ENCODE measurements at regions not wholly inside any gene's neighbourhood (a gene's known extent, or its start where the extent isn't known, plus 50 kb on each side); places are given as distances from the start of the nearest gene placed in this dataset.
"Not testable (repeated sequence)": the region's sequence is repeated elsewhere in the genome, so short reads cannot be mapped to it uniquely, and the experiment has no call there.

- TF ChIP-seq CTCF (conservative IDR thresholded peaks at IDR 0.05; ENCODE audit: low read depth, low read length) = no peak
- DNase-seq (ENCODE audit: low read depth) = no peak
- no peak overlapping the region for H3K4me3 ChIP-seq (ENCODE audit: low read depth, low read length)
Measured at GRCh38 chrX:65127842-65128241, 151.6 kb upstream of the ZC4H2 start.

DNA sequence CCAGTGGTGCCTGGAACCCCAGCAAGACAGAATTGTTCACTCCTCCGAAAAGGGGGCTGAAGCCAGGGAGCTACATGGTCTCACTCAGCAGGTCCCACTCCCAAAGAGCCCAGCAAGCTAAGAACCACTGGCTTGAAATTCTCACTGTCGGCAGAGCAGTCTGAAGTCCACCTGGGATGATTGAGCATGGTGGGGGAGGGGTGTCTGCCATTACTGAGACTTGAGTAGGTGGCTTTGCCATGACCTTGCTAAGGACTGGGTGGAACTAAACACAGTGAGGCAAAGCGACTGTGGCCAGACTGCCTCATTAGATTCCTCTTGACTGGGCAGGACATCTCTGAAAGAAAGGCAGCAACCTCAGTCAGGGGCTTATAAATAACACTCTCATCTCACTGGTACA is 122.6 kb upstream of the ZC4H2 start:
- no peak overlapping the region for H3K4me3 ChIP-seq (ENCODE audit: low read depth, low read length)
- DNase-seq (ENCODE audit: low read depth) = no peak
- TF ChIP-seq CTCF (conservative IDR thresholded peaks at IDR 0.05; ENCODE audit: low read depth, low read length) = no peak

- no peak for DNase-seq (ENCODE audit: low read depth)
- TF ChIP-seq CTCF (conservative IDR thresholded peaks at IDR 0.05; ENCODE audit: low read depth, low read length) = no peak
- no peak overlapping the region for H3K4me3 ChIP-seq (ENCODE audit: low read depth, low read length)
Measured at GRCh38 chrX:65093658-65094057, 117.4 kb upstream of the ZC4H2 start.

GRCh38 chrX:65073233-65073632 is 97.0 kb upstream of the ZC4H2 start:
- H3K4me3 ChIP-seq (ENCODE audit: low read depth, low read length) = no peak overlapping the region
- no peak for TF ChIP-seq CTCF (conservative IDR thresholded peaks at IDR 0.05; ENCODE audit: low read depth, low read length)
- DNase-seq (ENCODE audit: low read depth) = no peak

GRCh38 chrX:65072590-65072989 is 96.3 kb upstream of the ZC4H2 start:
- DNase-seq (ENCODE audit: low read depth) = no peak
- no peak overlapping the region for H3K4me3 ChIP-seq (ENCODE audit: low read depth, low read length)
- TF ChIP-seq CTCF (conservative IDR thresholded peaks at IDR 0.05; ENCODE audit: low read depth, low read length) = no peak

DNA sequence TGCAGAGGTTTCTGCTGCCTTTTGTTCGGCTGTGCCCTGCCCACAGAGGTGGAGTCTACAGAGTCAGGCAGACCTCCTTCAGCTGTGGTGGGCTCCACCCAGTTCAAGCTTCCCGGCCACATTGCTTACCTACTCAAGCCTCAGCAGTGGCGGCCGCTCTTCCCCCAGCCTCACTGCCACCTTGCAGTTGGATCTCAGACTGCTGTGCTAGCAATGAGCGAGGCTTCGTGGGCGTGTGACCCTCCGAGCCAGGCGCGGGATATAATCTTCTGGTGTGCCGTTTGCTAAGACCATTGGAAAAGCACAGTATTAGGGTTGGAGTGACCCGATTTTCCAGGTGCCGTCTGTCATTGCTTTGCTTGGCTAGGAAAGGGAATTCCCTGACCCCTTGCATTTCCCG is 82.4 kb upstream of the ZC4H2 start:
- H3K4me3 ChIP-seq (ENCODE audit: low read depth, low read length); DNase-seq (ENCODE audit: low read depth): not testable (repeated sequence)

DNA sequence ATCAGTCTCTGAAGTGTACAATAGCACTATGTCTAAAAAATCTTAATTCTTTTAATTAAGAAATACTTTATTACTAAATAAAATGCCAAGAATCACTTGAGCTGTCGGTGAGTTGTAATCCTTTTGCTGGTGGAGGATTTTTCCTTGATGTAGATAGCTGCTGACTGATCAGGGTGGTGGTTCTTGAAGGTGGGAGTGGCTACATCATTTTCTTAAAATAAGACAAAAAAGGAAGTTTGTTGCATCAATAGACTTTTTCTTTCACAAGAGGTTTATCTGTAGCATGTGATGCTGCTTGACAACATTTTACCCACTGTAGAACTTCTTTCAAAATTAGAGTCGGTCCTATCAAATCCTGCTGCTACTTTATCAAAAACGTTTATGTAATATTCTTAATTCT is 68.8 kb upstream of the ZC4H2 start:
- TF ChIP-seq CTCF (conservative IDR thresholded peaks at IDR 0.05; ENCODE audit: low read depth, low read length) = no peak
- H3K4me3 ChIP-seq (ENCODE audit: low read depth, low read length) = no peak overlapping the region
- no peak for DNase-seq (ENCODE audit: low read depth)

GRCh38 chrX:65035446-65035770 is 59.2 kb upstream of the ZC4H2 start:
- DNase-seq (ENCODE audit: low read depth) = no peak
- TF ChIP-seq CTCF (conservative IDR thresholded peaks at IDR 0.05; ENCODE audit: low read depth, low read length) = no peak
- peak overlapping the region; percentile 36 for H3K4me3 ChIP-seq (ENCODE audit: low read depth, low read length)
